Panc1 (cell line): ENCODE measurements at regions not wholly inside any gene's neighbourhood (a gene's known extent, or its start where the extent isn't known, plus 50 kb on each side); places are given as distances from the start of the nearest gene placed in this dataset.

Experiments used
- ATAC-seq: fragments of 200-7000 bp; cut with Tn5 transposase; 2 replicates; pipeline ENCODE4 v1.9.1; 2020; ENCODE audit warnings: mild to moderate bottlenecking, moderate library complexity
- BruUV-seq: library from RNA; stranded (reverse); fragments of 400-500 nt; replicated peaks from 2 replicates; lab custom pipeline; 2021; lab: Mats Ljungman, UMichigan
- CTCF ChIA-PET: fragments of 300-600 bp; sonication (Branson Sonifier 250); formaldehyde crosslinking; loops from one replicate; lab custom pipeline; 2022; ENCODE audit warnings: antibody characterized with exemption; lab: Charles Lee
- POLR2A ChIA-PET: fragments of 300-600 bp; sonication (Branson Sonifier 250); formaldehyde crosslinking; loops from one replicate; lab custom pipeline; 2022; ENCODE audit warnings: antibody characterized with exemption; lab: Charles Lee
- DNase-seq: peaks from one replicate; pipeline ENCODE4 v3.0.0-alpha.2; 2010; ENCODE audit warnings: low read depth, low spot score
- H3K27ac ChIP-seq: 2 replicates; pipeline ENCODE4 v1.5.1; 2011; ENCODE audit warnings: mild to moderate bottlenecking, low read length, inconsistent platforms
- H3K27me3 ChIP-seq: fragments of 200-500 bp; sonication (Bioruptor generic); 2 replicates; pipeline ENCODE4 v1.6.0; 2014; ENCODE audit warnings: low read length, inconsistent platforms; ENCODE audit not compliant: control insufficient read depth, insufficient read depth
- H3K36me3 ChIP-seq: fragments of 200-500 bp; sonication (Bioruptor generic); 2 replicates; pipeline ENCODE4 v1.5.1; 2014; ENCODE audit warnings: inconsistent platforms, mild to moderate bottlenecking, low read length, moderate library complexity; ENCODE audit not compliant: control insufficient read depth, insufficient read depth
- H3K4me1 ChIP-seq: 2 replicates; pipeline ENCODE4 v1.5.1; 2011; ENCODE audit warnings: inconsistent platforms, mild to moderate bottlenecking, low read length, moderate library complexity; ENCODE audit not compliant: control insufficient read depth, insufficient read depth
- H3K4me3 ChIP-seq, 2 experiments: 2 replicates each; pipeline ENCODE4 v1.5.1; 2011 to 2012; ENCODE audit warnings: low read depth in 2 of 2, low read length in 2 of 2, mild to moderate bottlenecking in 2 of 2, inconsistent platforms in 1 of 2, moderate library complexity in 1 of 2
- H3K9me3 ChIP-seq: fragments of 200-500 bp; sonication (Bioruptor generic); 2 replicates; pipeline ENCODE4 v1.5.1; 2014; ENCODE audit warnings: low read depth, mild to moderate bottlenecking, inconsistent platforms, low read length, moderate library complexity; ENCODE audit not compliant: control insufficient read depth, insufficient read depth
- CTCF ChIP-seq: fragments of 450-650 bp; IDR thresholded peaks from 2 replicates; pipeline ENCODE4 v1.5.1; 2017; ENCODE audit warnings: mild to moderate bottlenecking
- POLR2AphosphoS5 ChIP-seq: IDR thresholded peaks from 2 replicates; pipeline ENCODE4 v1.6.1; 2012; ENCODE audit warnings: mild to moderate bottlenecking, low read depth, low read length, moderate library complexity
- REST ChIP-seq, 2 experiments: IDR thresholded peaks; 2 replicates each; pipeline ENCODE4 v1.6.1; 2011 to 2012; ENCODE audit warnings: low read depth in 2 of 2, control low read depth in 1 of 2, low read length in 1 of 2, mild to moderate bottlenecking in 1 of 2, moderate library complexity in 1 of 2; ENCODE audit not compliant: insufficient read depth in 1 of 2
- SIN3A ChIP-seq: IDR thresholded peaks from 2 replicates; pipeline ENCODE4 v1.6.1; 2012; ENCODE audit warnings: low read depth, mild to moderate bottlenecking, low read length, moderate library complexity, borderline replicate concordance; ENCODE audit not compliant: insufficient read depth
- TCF7L2 ChIP-seq: IDR thresholded peaks from 2 replicates; pipeline ENCODE4 v1.6.1; 2011; ENCODE audit warnings: mild to moderate bottlenecking, low read depth, low read length, inconsistent platforms
- in situ Hi-C: cut with HindIII; loops from 2 replicates; pipeline ENCODE4 v1.10.0; 2016; ENCODE audit warnings: low sequenced_read_pairs, low pct_unique_long_range_greater_than_20kb
- intact Hi-C: fragments of 100-400 bp; cut with micrococcal nuclease; formaldehyde crosslinking; loops from one replicate; pipeline ENCODE4 v1.10.0; 2022; ENCODE audit not compliant: unreplicated experiment

- Histone ChIP-seq H3K9me3 (no peaks in the 10 kb centered on the region), H3K27me3 (peaks cover 12% of the 10 kb centered on the region), H3K4me3 (no peak overlapping the region), H3K4me1 (no peaks in the 10 kb centered on the region), H3K27ac (no peak overlapping the region), H3K36me3 (no peaks in the 10 kb centered on the region)
- CTCF ChIA-PET = interaction anchor here (1.0 kb wide), 1 partner anchor 311 kb away, joined by 3 read pairs; no protein-coding TSS in a partner anchor
- POLR2A ChIA-PET = no interaction called here
- ATAC-seq (no peak), DNase-seq (no peak)
- in situ Hi-C loops = no loop called here
- no peak for TF ChIP-seq CTCF
- BruUV-seq = no TSS peak
- intact Hi-C loops = loop anchor here (10.0 kb wide), 1 partner anchor 601 kb away; no protein-coding TSS in a partner anchor
These were observed 619.5 kb downstream of the MATN1 start for GRCh38 chr1:30103708-30104411.

GRCh38 chr1:30102605-30103004 is 620.8 kb downstream of the MATN1 start:
- peaks cover 4% of the 10 kb centered on the region for H3K27me3 ChIP-seq
- no peaks in the 10 kb centered on the region for H3K36me3 ChIP-seq
- no peak overlapping the region for H3K27ac ChIP-seq
- TF ChIP-seq POLR2AphosphoS5 = no peak
- no peak for TF ChIP-seq REST (IDR thresholded peaks at IDR 0.05; ENCODE audit: insufficient read depth in 1 of 2, low read depth in 2 of 2, low read length in 1 of 2)
- TF ChIP-seq SIN3A = no peak
- TF ChIP-seq TCF7L2 = no peak
- no peak for TF ChIP-seq CTCF
- no TSS peak for BruUV-seq
- no peak for DNase-seq
- H3K9me3 ChIP-seq = no peaks in the 10 kb centered on the region
- CTCF ChIA-PET = interaction anchor here (1.3 kb wide), 1 partner anchor 9 kb away, joined by 5 read pairs; no protein-coding TSS in a partner anchor
- in situ Hi-C loops = no loop called here
- POLR2A ChIA-PET = no interaction called here
- no peak overlapping the region for H3K4me3 ChIP-seq
- no peak for ATAC-seq
- intact Hi-C loops = loop anchor here (10.0 kb wide), 1 partner anchor 602 kb away; no protein-coding TSS in a partner anchor
- H3K4me1 ChIP-seq = no peaks in the 10 kb centered on the region
